Transverse colon (tissue), 4 donors: ENCODE measurements at regions not wholly inside any gene's neighbourhood (a gene's known extent, or its start where the extent isn't known, plus 50 kb on each side); places are given as distances from the start of the nearest gene placed in this dataset.

Experiments
- DNase-seq: peaks from one replicate; pipeline ENCODE4 v3.0.0-alpha.2; 2019
- H3K27ac ChIP-seq, 4 donors: fragments of 200-600 bp; sonication (generic); 2 replicates each; pipeline ENCODE4 v1.5.1; 2016 to 2018; ENCODE audit warnings: inconsistent platforms in 4 of 4
- H3K27me3 ChIP-seq: fragments of 200-600 bp; sonication (generic); 2 replicates; pipeline ENCODE4 v1.5.1; 2017; ENCODE audit warnings: inconsistent platforms
- H3K36me3 ChIP-seq, 4 donors: fragments of 200-600 bp; sonication (generic); 2 replicates each; pipeline ENCODE4 v1.5.1; 2017 to 2019; ENCODE audit warnings: inconsistent platforms in 4 of 4
- H3K4me1 ChIP-seq, 4 donors: fragments of 200-600 bp; sonication (generic); 2 replicates each; pipeline ENCODE4 v1.5.1; 2017 to 2020; ENCODE audit warnings: inconsistent platforms in 4 of 4
- H3K4me3 ChIP-seq, 4 donors: fragments of 200-600 bp; sonication (generic); 1 replicate in 1 of 4; 2 replicates in 3 of 4; pipeline versions ENCODE4 v1.5.1 to v1.6.1; 2017 to 2019; ENCODE audit warnings: inconsistent platforms in 4 of 4
- H3K9me3 ChIP-seq, 2 donors: fragments of 200-600 bp; sonication (generic); 2 replicates each; pipeline ENCODE4 v1.5.1; 2017 to 2019; ENCODE audit warnings: inconsistent platforms in 2 of 2
- CTCF ChIP-seq, 5 experiments: fragments of 200-600 bp in 3 of 5; fragments of 450-650 bp in 2 of 5; sonication (generic) in 3 of 5; IDR thresholded peaks; 1 replicate in 2 of 5; 2 replicates in 3 of 5; pipeline ENCODE4 v1.5.1; 2016 to 2017; ENCODE audit warnings: antibody characterized with exemption in 5 of 5, inconsistent platforms in 3 of 5, mild to moderate bottlenecking in 2 of 5, moderate library complexity in 1 of 5
- EP300 ChIP-seq: sonication (generic); formaldehyde crosslinking; IDR thresholded peaks from one replicate; pipeline ENCODE4 v1.6.1; 2017; ENCODE audit warnings: antibody characterized with exemption, low read depth
- POLR2A ChIP-seq: fragments of 450-650 bp; IDR thresholded peaks from one replicate; pipeline ENCODE4 v1.6.1; 2016; ENCODE audit warnings: antibody characterized with exemption, mild to moderate bottlenecking, moderate library complexity
- POLR2AphosphoS5 ChIP-seq, 3 donors: sonication (generic); formaldehyde crosslinking; IDR thresholded peaks; one replicate each; pipeline ENCODE4 v1.6.1; 2016; ENCODE audit warnings: antibody characterized with exemption in 3 of 3
- WGBS, 2 donors: methylation state at CpG; one replicate each; pipeline ENCODE4 v1.1.5; 2018; ENCODE audit warnings: low coverage in 1 of 2; 5-methylcytosine and 5-hydroxymethylcytosine counted together
- in situ Hi-C, 4 donors: fragments of 200-750 bp; cut with MboI; loops; one replicate each; pipeline versions ENCODE4 v1.15.0 to v1.15.1; 2017; ENCODE audit warnings: low sequenced_read_pairs in 3 of 4, low pct_ligation_motif_present in 1 of 4, low pct_unique_long_range_greater_than_20kb in 1 of 4
- intact Hi-C: fragments of 100-400 bp; cut with DNase I; formaldehyde crosslinking; loops from one replicate; pipeline ENCODE4 v1.15.1; 2023; ENCODE audit warnings: low total_unique reads

GRCh38 chr18:14015416-14015815 is 100.1 kb upstream of the MC2R start:
- Histone ChIP-seq H3K4me3 (no peak overlapping the region), H3K36me3 (no peaks in the 10 kb centered on the region), H3K9me3 (no peaks in the 10 kb centered on the region), H3K27me3 (no peaks in the 10 kb centered on the region), H3K27ac (no peak overlapping the region), H3K4me1 (no peaks in the 10 kb centered on the region)
- no peak for DNase-seq
- in situ Hi-C loops: no loop called here
- intact Hi-C loops: no loop called here
- TF ChIP-seq POLR2AphosphoS5 (IDR thresholded peaks at IDR 0.05) (no peak), POLR2A (no peak), EP300 (no peak)
- WGBS, 2 donors: 0 to 20% methylated on average over 1 of the region's 1 CpG

GRCh38 chr18:14014456-14014855 is 99.1 kb upstream of the MC2R start:
- 79% methylated on average over 1 of the region's 1 CpG; no CpG with 5 or more reads in 1 of the 2 donors for WGBS, 2 donors
- no peak for TF ChIP-seq CTCF (IDR thresholded peaks at IDR 0.05)
- TF ChIP-seq POLR2AphosphoS5 (IDR thresholded peaks at IDR 0.05): no peak
- no peak for TF ChIP-seq POLR2A
- no peak for TF ChIP-seq EP300
- in situ Hi-C loops (no loop called here), intact Hi-C loops (no loop called here)
- H3K4me1 ChIP-seq: no peaks in the 10 kb centered on the region
- H3K36me3 ChIP-seq: no peaks in the 10 kb centered on the region
- no peak for DNase-seq
- no peak overlapping the region for H3K27ac ChIP-seq
- no peak overlapping the region for H3K4me3 ChIP-seq
- no peaks in the 10 kb centered on the region for H3K27me3 ChIP-seq
- H3K9me3 ChIP-seq: no peaks in the 10 kb centered on the region

GRCh38 chr18:14000884-14001283 is 85.5 kb upstream of the MC2R start:
- H3K4me3 ChIP-seq: no peak overlapping the region
- 72 to 93% methylated on average over 2 to 7 of the region's 7 CpGs for WGBS, 2 donors
- no peaks in the 10 kb centered on the region for H3K4me1 ChIP-seq
- no peaks in the 10 kb centered on the region for H3K27me3 ChIP-seq
- TF ChIP-seq POLR2AphosphoS5 (IDR thresholded peaks at IDR 0.05) (no peak), POLR2A (no peak), EP300 (no peak), CTCF (IDR thresholded peaks at IDR 0.05) (no peak)
- no peaks in the 10 kb centered on the region for H3K36me3 ChIP-seq
- no peak overlapping the region for H3K27ac ChIP-seq
- intact Hi-C loops (no loop called here), in situ Hi-C loops (no loop called here)
- no peaks in the 10 kb centered on the region for H3K9me3 ChIP-seq
- DNase-seq: no peak

GRCh38 chr18:13999231-13999630 is 83.9 kb upstream of the MC2R start:
- TF ChIP-seq POLR2A (no peak), EP300 (no peak)
- Histone ChIP-seq H3K4me3 (no peak overlapping the region), H3K36me3 (no peaks in the 10 kb centered on the region), H3K27me3 (no peaks in the 10 kb centered on the region), H3K27ac (no peak overlapping the region), H3K9me3 (no peaks in the 10 kb centered on the region), H3K4me1 (no peaks in the 10 kb centered on the region)
- WGBS, 2 donors: 78 to 86% methylated on average over 5 of the region's 5 CpGs
- in situ Hi-C loops (no loop called here), intact Hi-C loops (no loop called here)
- DNase-seq: no peak

GRCh38 chr18:13998571-13998970 is 83.2 kb upstream of the MC2R start:
- Histone ChIP-seq H3K4me1 (no peaks in the 10 kb centered on the region), H3K9me3 (no peaks in the 10 kb centered on the region), H3K27me3 (no peaks in the 10 kb centered on the region), H3K27ac (no peak overlapping the region), H3K4me3 (no peak overlapping the region), H3K36me3 (no peaks in the 10 kb centered on the region)
- DNase-seq: no peak
- in situ Hi-C loops (no loop called here), intact Hi-C loops (no loop called here)
- 40 to 55% methylated on average over 1 to 9 of the region's 9 CpGs for WGBS, 2 donors
- no peak for TF ChIP-seq CTCF (IDR thresholded peaks at IDR 0.05)
- no peak for TF ChIP-seq POLR2AphosphoS5 (IDR thresholded peaks at IDR 0.05)
- TF ChIP-seq EP300: no peak
- no peak for TF ChIP-seq POLR2A
